Thoracic aorta (tissue), 2 donors: ENCODE measurements at regions not wholly inside any gene's neighbourhood (a gene's known extent, or its start where the extent isn't known, plus 50 kb on each side); places are given as distances from the start of the nearest gene placed in this dataset.
"Not testable (repeated sequence)": the region's sequence is repeated elsewhere in the genome, so short reads cannot be mapped to it uniquely, and the experiment has no call there.

Experiments used
- ATAC-seq: fragments of 150-250 bp; one replicate; pipeline ENCODE4 v1.8.0; 2017; ENCODE audit warnings: low read depth; ENCODE audit not compliant: insufficient number of reproducible peaks, low FRiP score
- DNase-seq: peaks from one replicate; pipeline ENCODE4 v3.0.0-alpha.2; 2020; ENCODE audit warnings: low spot score
- H3K27ac ChIP-seq, 2 donors: fragments of 200-600 bp; sonication (generic); 1 replicate in 1 of 2; 2 replicates in 1 of 2; pipeline ENCODE4 v1.5.1; 2016; ENCODE audit warnings: mild to moderate bottlenecking in 2 of 2, moderate library complexity in 2 of 2
- H3K27me3 ChIP-seq: fragments of 200-600 bp; sonication (generic); replicated peaks from 2 replicates; pipeline ENCODE4 v1.6.0; 2016; ENCODE audit warnings: mild to moderate bottlenecking; ENCODE audit not compliant: insufficient read depth
- H3K36me3 ChIP-seq: fragments of 200-600 bp; sonication (generic); one replicate; pipeline ENCODE4 v1.5.1; 2016
- H3K4me1 ChIP-seq, 2 donors: fragments of 200-600 bp; sonication (generic); 1 replicate in 1 of 2; 2 replicates in 1 of 2; pipeline versions ENCODE4 v1.5.1 to v1.6.0; 2016; ENCODE audit warnings: low read depth in 2 of 2, mild to moderate bottlenecking in 1 of 2; ENCODE audit not compliant: control insufficient read depth in 1 of 2
- H3K4me3 ChIP-seq: fragments of 200-600 bp; sonication (generic); 2 replicates; pipeline ENCODE4 v1.5.1; 2016; ENCODE audit warnings: mild to moderate bottlenecking
- H3K9me3 ChIP-seq: fragments of 200-600 bp; sonication (generic); 2 replicates; pipeline ENCODE4 v1.5.1; 2016
- TF ChIP-seq, protein P1 (sequence below): fragments of 200-600 bp; sonication (generic); IDR thresholded peaks from one replicate; pipeline ENCODE4 v1.5.1; 2019; ENCODE audit warnings: antibody characterized with exemption

GRCh38 chr17:53227111-53227510, 595.6 kb upstream of the KIF2B start:
- DNase-seq (no peak), ATAC-seq (no peak)
- Histone ChIP-seq H3K4me3 (no peak overlapping the region), H3K9me3 (no peaks in the 10 kb centered on the region), H3K27me3 (no peaks in the 10 kb centered on the region), H3K27ac (no peak overlapping the region), H3K36me3 (no peaks in the 10 kb centered on the region), H3K4me1 (no peaks in the 10 kb centered on the region)
- TF ChIP-seq, protein P1, sequence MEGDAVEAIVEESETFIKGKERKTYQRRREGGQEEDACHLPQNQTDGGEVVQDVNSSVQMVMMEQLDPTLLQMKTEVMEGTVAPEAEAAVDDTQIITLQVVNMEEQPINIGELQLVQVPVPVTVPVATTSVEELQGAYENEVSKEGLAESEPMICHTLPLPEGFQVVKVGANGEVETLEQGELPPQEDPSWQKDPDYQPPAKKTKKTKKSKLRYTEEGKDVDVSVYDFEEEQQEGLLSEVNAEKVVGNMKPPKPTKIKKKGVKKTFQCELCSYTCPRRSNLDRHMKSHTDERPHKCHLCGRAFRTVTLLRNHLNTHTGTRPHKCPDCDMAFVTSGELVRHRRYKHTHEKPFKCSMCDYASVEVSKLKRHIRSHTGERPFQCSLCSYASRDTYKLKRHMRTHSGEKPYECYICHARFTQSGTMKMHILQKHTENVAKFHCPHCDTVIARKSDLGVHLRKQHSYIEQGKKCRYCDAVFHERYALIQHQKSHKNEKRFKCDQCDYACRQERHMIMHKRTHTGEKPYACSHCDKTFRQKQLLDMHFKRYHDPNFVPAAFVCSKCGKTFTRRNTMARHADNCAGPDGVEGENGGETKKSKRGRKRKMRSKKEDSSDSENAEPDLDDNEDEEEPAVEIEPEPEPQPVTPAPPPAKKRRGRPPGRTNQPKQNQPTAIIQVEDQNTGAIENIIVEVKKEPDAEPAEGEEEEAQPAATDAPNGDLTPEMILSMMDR, result no peak

DNA sequence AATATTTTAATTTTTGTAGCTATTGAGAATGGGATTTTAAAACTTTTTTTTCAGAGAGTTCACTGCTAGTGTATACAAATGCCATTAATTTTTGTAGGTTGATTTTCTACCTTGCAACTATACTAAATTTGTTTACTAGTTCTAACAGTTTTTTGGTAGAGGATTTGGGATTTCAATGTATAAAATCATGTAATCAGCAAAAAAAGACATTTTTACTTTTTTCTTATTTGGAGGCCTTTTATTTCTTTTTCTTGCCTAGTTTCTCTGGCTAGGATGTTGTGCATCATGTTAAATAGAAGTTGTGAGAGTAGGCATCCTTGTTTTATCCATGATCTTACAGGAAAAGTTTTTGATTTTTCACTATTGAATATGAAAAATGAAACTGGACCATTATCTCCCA, 602.9 kb upstream of the KIF2B start:
- ATAC-seq (no peak), DNase-seq (no peak)
- no peaks in the 10 kb centered on the region for H3K36me3 ChIP-seq
- TF ChIP-seq, protein P1, result no peak
- H3K4me1 ChIP-seq, result no peaks in the 10 kb centered on the region
- no peak overlapping the region for H3K4me3 ChIP-seq
- H3K27ac ChIP-seq, result no peak overlapping the region
- no peaks in the 10 kb centered on the region for H3K9me3 ChIP-seq
- no peaks in the 10 kb centered on the region for H3K27me3 ChIP-seq

DNA sequence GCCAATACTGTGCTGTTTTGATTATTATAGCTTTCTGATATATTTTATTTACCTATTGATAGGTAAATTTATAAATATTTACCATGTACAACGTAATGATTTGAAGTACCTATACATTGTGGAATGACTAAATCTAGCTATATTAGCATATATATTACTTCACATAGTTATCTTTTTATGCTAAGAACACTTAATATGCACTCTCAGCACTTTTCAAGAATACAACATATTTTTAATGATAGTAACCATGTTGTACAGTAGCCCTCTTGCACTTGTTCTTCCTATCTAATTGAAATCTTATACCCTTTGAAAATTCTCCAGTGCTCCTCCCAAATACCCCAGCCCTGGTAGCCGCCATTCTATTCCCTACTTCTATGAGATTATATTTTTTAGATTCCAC, 604.0 kb upstream of the KIF2B start:
- no peaks in the 10 kb centered on the region for H3K27me3 ChIP-seq
- no peak overlapping the region for H3K27ac ChIP-seq
- DNase-seq (no peak), ATAC-seq (no peak)
- TF ChIP-seq, protein P1, result no peak
- H3K4me1 ChIP-seq, result no peaks in the 10 kb centered on the region
- H3K36me3 ChIP-seq, result no peaks in the 10 kb centered on the region
- H3K4me3 ChIP-seq, result no peak overlapping the region
- no peaks in the 10 kb centered on the region for H3K9me3 ChIP-seq

- no peaks in the 10 kb centered on the region for H3K36me3 ChIP-seq
- ATAC-seq (no peak), DNase-seq (no peak)
- H3K4me1 ChIP-seq, result no peaks in the 10 kb centered on the region
- no peaks in the 10 kb centered on the region for H3K9me3 ChIP-seq
- TF ChIP-seq, protein P1, result no peak
- H3K4me3 ChIP-seq, result no peak overlapping the region
- no peak overlapping the region for H3K27ac ChIP-seq
- no peaks in the 10 kb centered on the region for H3K27me3 ChIP-seq
Observed at GRCh38 chr17:53217311-53217710, 605.4 kb upstream of the KIF2B start.

DNA sequence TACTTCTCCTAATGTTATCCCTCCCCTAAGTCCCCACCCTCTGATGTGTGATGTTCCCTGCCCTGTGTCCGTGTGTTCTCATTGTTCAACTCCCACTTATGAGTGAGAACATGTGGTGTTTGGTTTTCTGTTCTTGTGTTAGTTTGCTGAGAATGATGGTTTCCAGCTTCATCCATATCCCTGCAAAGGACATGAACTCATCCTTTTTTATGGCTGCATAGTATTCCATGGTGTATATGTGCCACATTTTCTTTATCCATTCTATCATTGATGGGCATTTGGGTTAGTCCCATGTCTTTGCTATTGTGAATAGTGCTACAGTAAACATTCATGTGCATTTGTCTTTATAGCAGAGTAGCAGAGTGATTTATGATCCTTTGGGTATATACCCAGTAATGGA, 613.8 kb upstream of the KIF2B start:
- not testable (repeated sequence) for H3K4me3 ChIP-seq, H3K4me1 ChIP-seq, H3K27me3 ChIP-seq, H3K9me3 ChIP-seq, H3K36me3 ChIP-seq, DNase-seq, H3K27ac ChIP-seq, ATAC-seq

- TF ChIP-seq, protein P1, result no peak
- ATAC-seq, result no peak
- Histone ChIP-seq H3K27me3 (no peaks in the 10 kb centered on the region), H3K4me3 (no peak overlapping the region), H3K4me1 (no peaks in the 10 kb centered on the region), H3K9me3 (no peaks in the 10 kb centered on the region), H3K36me3 (no peaks in the 10 kb centered on the region), H3K27ac (no peak overlapping the region)
- no peak for DNase-seq
Observed at GRCh38 chr17:53193044-53193443, 629.7 kb upstream of the KIF2B start.
